ENCODE measurements at regions not wholly inside any gene's neighbourhood (a gene's known extent, or its start where the extent isn't known, plus 50 kb on each side); places are given as distances from the start of the nearest gene placed in this dataset.

- no peak overlapping the region for H3K27ac ChIP-seq
- no peak overlapping the region for H3K4me3 ChIP-seq
- ATAC-seq (no peak), DNase-seq (no peak)
- WGBS, 3 donors, result 45 to 65% (median 64%) methylated on average over 3 of the region's 3 CpGs
- no peaks in the 10 kb centered on the region for H3K27me3 ChIP-seq (ENCODE audit: insufficient read depth in 3 of 3, low read length in 2 of 3)
- intact Hi-C loops (cut with DNase I), result no loop called here
- no peaks in the 10 kb centered on the region for H3K4me1 ChIP-seq
- no peaks in the 10 kb centered on the region for H3K9me3 ChIP-seq
- TF ChIP-seq CTCF (IDR thresholded peaks at IDR 0.05), result no peak
- H3K36me3 ChIP-seq (ENCODE audit: insufficient read depth in 1 of 2, low read depth in 1 of 2), result no peaks in the 10 kb centered on the region
Measured at GRCh38 chr15:52893338-52893737, 103.2 kb upstream of the ONECUT1 start.

- no peak for TF ChIP-seq CTCF (IDR thresholded peaks at IDR 0.05)
- Histone ChIP-seq H3K27me3 (ENCODE audit: insufficient read depth in 3 of 3, low read length in 2 of 3) (no peaks in the 10 kb centered on the region), H3K4me3 (no peak overlapping the region), H3K4me1 (no peaks in the 10 kb centered on the region), H3K9me3 (no peaks in the 10 kb centered on the region), H3K27ac (no peak overlapping the region), H3K36me3 (ENCODE audit: insufficient read depth in 1 of 2, low read depth in 1 of 2) (no peaks in the 10 kb centered on the region)
- no peak for DNase-seq
- ATAC-seq, result no peak
- intact Hi-C loops (cut with DNase I), result no loop called here
- 30 to 35% (median 31%) methylated on average over 7 of the region's 7 CpGs for WGBS, 3 donors
Measured at GRCh38 chr15:52879904-52880303, 89.8 kb upstream of the ONECUT1 start.

- no peaks in the 10 kb centered on the region for H3K36me3 ChIP-seq (ENCODE audit: insufficient read depth in 1 of 2, low read depth in 1 of 2)
- DNase-seq (no peak), ATAC-seq (no peak)
- H3K27me3 ChIP-seq (ENCODE audit: insufficient read depth in 3 of 3, low read length in 2 of 3), result no peaks in the 10 kb centered on the region
- no peaks in the 10 kb centered on the region for H3K9me3 ChIP-seq
- intact Hi-C loops (cut with DNase I), result no loop called here
- TF ChIP-seq CTCF (IDR thresholded peaks at IDR 0.05), result no peak
- H3K27ac ChIP-seq, result no peak overlapping the region
- no peaks in the 10 kb centered on the region for H3K4me1 ChIP-seq
- WGBS, 3 donors, result 12 to 16% (median 16%) methylated on average over 4 of the region's 4 CpGs
- H3K4me3 ChIP-seq, result no peak overlapping the region
Measured at GRCh38 chr15:52879145-52879544, 89.0 kb upstream of the ONECUT1 start.

- no peak for DNase-seq
Measured at GRCh38 chr15:52876991-52877663, 87.0 kb upstream of the ONECUT1 start.

More at GRCh38 chr15:52876991-52877663, 87.0 kb upstream of the ONECUT1 start:
- no peak for TF ChIP-seq CTCF (IDR thresholded peaks at IDR 0.05)
- H3K36me3 ChIP-seq (ENCODE audit: insufficient read depth in 1 of 2, low read depth in 1 of 2), result no peaks in the 10 kb centered on the region
- no peak for ATAC-seq
- no peaks in the 10 kb centered on the region for H3K4me1 ChIP-seq
- WGBS, 3 donors, result 16 to 21% (median 17%) methylated on average over 5 of the region's 5 CpGs
- no peak overlapping the region for H3K4me3 ChIP-seq
- no peaks in the 10 kb centered on the region for H3K27me3 ChIP-seq (ENCODE audit: insufficient read depth in 3 of 3, low read length in 2 of 3)
- intact Hi-C loops (cut with DNase I), result no loop called here
- no peak overlapping the region for H3K27ac ChIP-seq
- H3K9me3 ChIP-seq, result no peaks in the 10 kb centered on the region

Measured in psoas muscle (tissue), 7 donors.